HG03025 (cell line): ENCODE measurements at regions not wholly inside any gene's neighbourhood (a gene's known extent, or its start where the extent isn't known, plus 50 kb on each side); places are given as distances from the start of the nearest gene placed in this dataset.

ENCODE experiments used
- ATAC-seq: cut with Tn5 transposase; IDR thresholded peaks from one replicate; pipeline ENCODE4 v1.9.1; 2021; ENCODE audit warnings: mild to moderate bottlenecking, moderate library complexity; ENCODE audit not compliant: unreplicated experiment, low FRiP score

GRCh38 chr18:45456090-45457021 is 158.9 kb upstream of the SLC14A2 start:
- ATAC-seq: no peak

- ATAC-seq: no peak
Observed at GRCh38 chr18:45458033-45458432, 157.2 kb upstream of the SLC14A2 start.

- no peak for ATAC-seq
Observed at GRCh38 chr18:45462179-45462578, 153.1 kb upstream of the SLC14A2 start.

GRCh38 chr18:45463451-45463850 is 151.8 kb upstream of the SLC14A2 start:
- ATAC-seq: no peak

GRCh38 chr18:45464619-45465018 is 150.7 kb upstream of the SLC14A2 start:
- no peak for ATAC-seq

- ATAC-seq: no peak
Observed at GRCh38 chr18:45467293-45467692, 148.0 kb upstream of the SLC14A2 start.

GRCh38 chr18:45467945-45468344 is 147.3 kb upstream of the SLC14A2 start:
- ATAC-seq: no peak

GRCh38 chr18:45478889-45479288 is 136.4 kb upstream of the SLC14A2 start:
- no peak for ATAC-seq

- no peak for ATAC-seq
Observed at GRCh38 chr18:45480219-45481015, 134.9 kb upstream of the SLC14A2 start.

GRCh38 chr18:45481821-45482220 is 133.5 kb upstream of the SLC14A2 start:
- ATAC-seq: no peak

GRCh38 chr18:45482286-45482685 is 133.0 kb upstream of the SLC14A2 start:
- no peak for ATAC-seq

GRCh38 chr18:45487581-45487980 is 127.7 kb upstream of the SLC14A2 start:
- no peak for ATAC-seq

GRCh38 chr18:45488645-45489044 is 126.6 kb upstream of the SLC14A2 start:
- ATAC-seq: no peak

GRCh38 chr18:45493830-45494229 is 121.4 kb upstream of the SLC14A2 start:
- ATAC-seq: no peak

- ATAC-seq: no peak
Observed at GRCh38 chr18:45494811-45495210, 120.5 kb upstream of the SLC14A2 start.

- ATAC-seq: no peak
Observed at GRCh38 chr18:45496741-45497140, 118.5 kb upstream of the SLC14A2 start.

- ATAC-seq: no peak
Observed at GRCh38 chr18:45497595-45498286, 117.5 kb upstream of the SLC14A2 start.

GRCh38 chr18:45498287-45498658 is 117.0 kb upstream of the SLC14A2 start:
- ATAC-seq: no peak

- ATAC-seq: no peak
Observed at GRCh38 chr18:45503990-45504389, 111.3 kb upstream of the SLC14A2 start.

- no peak for ATAC-seq
Observed at GRCh38 chr18:45505497-45506206, 109.6 kb upstream of the SLC14A2 start.
